ENCODE measurements at regions not wholly inside any gene's neighbourhood (a gene's known extent, or its start where the extent isn't known, plus 50 kb on each side); places are given as distances from the start of the nearest gene placed in this dataset.
"Not testable (repeated sequence)": the region's sequence is repeated elsewhere in the genome, so short reads cannot be mapped to it uniquely, and the experiment has no call there.

- no peak for TF ChIP-seq CTCF (conservative IDR thresholded peaks at IDR 0.05; ENCODE audit: low read depth, low read length)
- DNase-seq (ENCODE audit: low read depth): peak; percentile 63
- no peak overlapping the region for H3K4me3 ChIP-seq (ENCODE audit: low read depth, low read length)
These were observed 210.0 kb downstream of the PLA2G4A start for GRCh38 chr1:187038784-187039183.

DNA sequence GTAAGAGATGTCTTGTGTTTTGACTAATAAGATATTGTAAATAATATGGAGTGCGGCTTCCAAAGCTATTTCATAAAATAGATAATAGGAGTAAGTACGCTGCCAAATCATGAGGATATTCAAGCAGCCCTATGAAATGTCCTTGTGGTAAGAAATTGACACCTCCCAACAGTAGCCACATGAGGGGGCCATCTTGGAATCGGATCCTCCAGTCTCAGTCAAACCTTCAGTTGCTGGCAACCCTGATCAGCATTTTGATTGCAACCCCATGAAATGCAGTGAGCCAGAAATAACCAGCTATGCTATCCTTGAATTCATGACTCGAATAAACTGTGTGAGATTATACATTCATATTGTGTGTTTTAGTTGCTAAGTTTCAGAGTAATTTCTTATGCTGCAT lies 212.4 kb downstream of the PLA2G4A start:
- no peak for TF ChIP-seq CTCF (conservative IDR thresholded peaks at IDR 0.05; ENCODE audit: low read depth, low read length)
- H3K4me3 ChIP-seq (ENCODE audit: low read depth, low read length): no peak overlapping the region
- no peak for DNase-seq (ENCODE audit: low read depth)

GRCh38 chr1:187042538-187042937 lies 213.8 kb downstream of the PLA2G4A start:
- DNase-seq (ENCODE audit: low read depth): no peak
- no peak overlapping the region for H3K4me3 ChIP-seq (ENCODE audit: low read depth, low read length)
- no peak for TF ChIP-seq CTCF (conservative IDR thresholded peaks at IDR 0.05; ENCODE audit: low read depth, low read length)

GRCh38 chr1:187043433-187043832 lies 214.7 kb downstream of the PLA2G4A start:
- H3K4me3 ChIP-seq (ENCODE audit: low read depth, low read length): not testable (repeated sequence)

GRCh38 chr1:187044411-187044810 lies 215.7 kb downstream of the PLA2G4A start:
- DNase-seq (ENCODE audit: low read depth): no peak
- no peak for TF ChIP-seq CTCF (conservative IDR thresholded peaks at IDR 0.05; ENCODE audit: low read depth, low read length)
- no peak overlapping the region for H3K4me3 ChIP-seq (ENCODE audit: low read depth, low read length)

More at GRCh38 chr1:187043433-187043832, 214.7 kb downstream of the PLA2G4A start:
- not testable (repeated sequence) for DNase-seq (ENCODE audit: low read depth)

DNA sequence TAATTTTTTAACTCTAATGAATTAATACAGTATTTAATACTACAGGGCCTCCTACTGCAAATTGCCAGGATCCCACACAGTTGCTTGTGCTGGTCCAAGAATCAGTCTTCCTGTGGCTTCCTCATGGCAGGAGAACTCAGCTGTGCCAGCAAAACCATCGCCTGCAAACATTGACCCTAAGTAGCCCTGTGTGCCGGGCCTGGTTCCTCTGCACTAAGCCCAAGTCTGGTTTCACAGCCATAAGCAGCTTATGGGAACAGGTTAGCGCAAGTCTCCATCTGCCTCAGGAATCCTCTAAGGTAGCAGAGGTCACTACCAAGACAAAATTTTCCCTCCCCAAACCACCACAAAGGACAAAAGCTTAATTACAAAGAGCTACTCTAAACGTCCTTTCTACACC lies 216.6 kb downstream of the PLA2G4A start:
- TF ChIP-seq CTCF (conservative IDR thresholded peaks at IDR 0.05; ENCODE audit: low read depth, low read length): no peak
- no peak for DNase-seq (ENCODE audit: low read depth)
- H3K4me3 ChIP-seq (ENCODE audit: low read depth, low read length): no peak overlapping the region

DNA sequence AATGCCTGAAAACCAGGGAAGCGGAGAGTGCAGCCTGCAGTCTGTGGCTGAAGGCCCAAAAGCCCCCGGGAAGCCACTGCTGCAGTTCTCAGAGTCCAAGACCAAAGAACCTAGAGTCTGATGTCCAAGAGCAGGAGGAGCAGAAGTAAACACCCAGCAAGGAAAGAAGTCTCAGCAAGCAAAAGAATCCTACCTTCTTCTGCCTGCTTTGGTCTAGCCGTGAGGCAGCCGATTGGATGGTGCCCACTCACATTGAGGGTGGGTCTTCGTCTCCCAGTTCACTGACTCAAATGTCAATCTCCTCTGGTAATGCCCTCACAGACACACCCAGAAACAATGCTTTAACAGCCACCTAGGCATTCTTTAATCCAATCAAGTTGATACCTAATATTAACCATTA lies 217.5 kb downstream of the PLA2G4A start:
- H3K4me3 ChIP-seq (ENCODE audit: low read depth, low read length): no peak overlapping the region
- no peak for TF ChIP-seq CTCF (conservative IDR thresholded peaks at IDR 0.05; ENCODE audit: low read depth, low read length)
- DNase-seq (ENCODE audit: low read depth): no peak

- DNase-seq (ENCODE audit: low read depth): no peak
- TF ChIP-seq CTCF (conservative IDR thresholded peaks at IDR 0.05; ENCODE audit: low read depth, low read length): no peak
- no peak overlapping the region for H3K4me3 ChIP-seq (ENCODE audit: low read depth, low read length)
These were observed 218.5 kb downstream of the PLA2G4A start for GRCh38 chr1:187047298-187047697.

Data from choroid plexus epithelial cell (primary cell).